ENCODE measurements at regions not wholly inside any gene's neighbourhood (a gene's known extent, or its start where the extent isn't known, plus 50 kb on each side); places are given as distances from the start of the nearest gene placed in this dataset.

Small RNA genes in the stretch of these regions (small RNA-seq; reads per million reads assigned to genes)
- gene AL078595.1 = 0 reads per million in 2 donors
- gene RF00425 = 0 reads per million in 2 donors
